ENCODE measurements at regions not wholly inside any gene's neighbourhood (a gene's known extent, or its start where the extent isn't known, plus 50 kb on each side); places are given as distances from the start of the nearest gene placed in this dataset.

DNA sequence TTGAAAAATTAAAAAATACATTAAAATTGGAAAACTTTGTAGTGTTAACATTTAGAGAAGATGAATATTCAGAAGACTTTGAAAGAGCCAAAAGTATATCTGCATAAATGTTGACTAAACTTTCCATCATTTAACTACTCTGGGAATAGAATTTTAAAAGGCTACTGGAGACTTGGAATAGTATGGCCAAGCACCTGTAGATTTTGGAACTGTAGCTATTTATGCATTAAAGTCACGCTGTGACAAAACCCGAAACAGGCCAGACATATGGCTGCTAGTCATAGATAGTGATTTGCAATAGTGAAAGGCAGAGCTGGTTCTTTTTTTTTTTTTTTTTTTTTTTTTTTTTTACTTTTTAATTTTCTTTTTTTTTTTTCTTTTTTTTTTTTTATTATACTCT is 396.0 kb downstream of the SOCS6 start:
- TF ChIP-seq, protein P1, sequence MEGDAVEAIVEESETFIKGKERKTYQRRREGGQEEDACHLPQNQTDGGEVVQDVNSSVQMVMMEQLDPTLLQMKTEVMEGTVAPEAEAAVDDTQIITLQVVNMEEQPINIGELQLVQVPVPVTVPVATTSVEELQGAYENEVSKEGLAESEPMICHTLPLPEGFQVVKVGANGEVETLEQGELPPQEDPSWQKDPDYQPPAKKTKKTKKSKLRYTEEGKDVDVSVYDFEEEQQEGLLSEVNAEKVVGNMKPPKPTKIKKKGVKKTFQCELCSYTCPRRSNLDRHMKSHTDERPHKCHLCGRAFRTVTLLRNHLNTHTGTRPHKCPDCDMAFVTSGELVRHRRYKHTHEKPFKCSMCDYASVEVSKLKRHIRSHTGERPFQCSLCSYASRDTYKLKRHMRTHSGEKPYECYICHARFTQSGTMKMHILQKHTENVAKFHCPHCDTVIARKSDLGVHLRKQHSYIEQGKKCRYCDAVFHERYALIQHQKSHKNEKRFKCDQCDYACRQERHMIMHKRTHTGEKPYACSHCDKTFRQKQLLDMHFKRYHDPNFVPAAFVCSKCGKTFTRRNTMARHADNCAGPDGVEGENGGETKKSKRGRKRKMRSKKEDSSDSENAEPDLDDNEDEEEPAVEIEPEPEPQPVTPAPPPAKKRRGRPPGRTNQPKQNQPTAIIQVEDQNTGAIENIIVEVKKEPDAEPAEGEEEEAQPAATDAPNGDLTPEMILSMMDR (IDR thresholded peaks at IDR 0.05): no peak
- TF ChIP-seq SIN3A (IDR thresholded peaks at IDR 0.05; ENCODE audit: borderline replicate concordance, insufficient read depth, low read depth, low read length) (no peak), POLR2AphosphoS5 (IDR thresholded peaks at IDR 0.05; ENCODE audit: low read depth, low read length) (no peak), REST (IDR thresholded peaks at IDR 0.05; ENCODE audit: insufficient read depth in 1 of 2, low read depth in 2 of 2, low read length in 1 of 2) (no peak)
